ENCODE measurements at regions not wholly inside any gene's neighbourhood (a gene's known extent, or its start where the extent isn't known, plus 50 kb on each side); places are given as distances from the start of the nearest gene placed in this dataset.

DNA sequence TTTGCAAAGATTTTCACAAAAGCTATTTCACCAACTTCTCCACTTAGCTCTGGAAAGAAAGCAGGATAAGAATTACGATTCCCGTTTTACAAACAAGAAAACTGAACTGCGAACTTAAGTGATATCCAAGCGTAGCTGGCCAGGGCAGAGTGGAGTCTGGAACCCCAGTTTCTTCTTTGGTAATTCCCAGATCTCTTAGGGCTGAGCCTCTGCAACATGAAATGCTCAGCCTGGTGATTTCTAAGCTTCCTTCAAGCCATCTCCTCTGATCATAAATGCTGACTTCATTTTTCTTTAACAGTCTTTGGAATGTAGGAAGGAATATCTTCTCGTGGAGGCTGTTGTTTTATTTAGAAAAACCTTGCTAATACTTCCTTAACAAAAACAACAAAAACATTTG is 620.0 kb downstream of the CCDC171 start:
- Histone ChIP-seq H3K9me2 (no peaks in the 10 kb centered on the region), H3K9me3 (no peaks in the 10 kb centered on the region), H3K36me3 (replicated peaks in 1 of 2; ENCODE audit: control insufficient read depth in 1 of 2, insufficient read depth in 2 of 2, low read length in 1 of 2) (no peaks in the 10 kb centered on the region), H2AFZ (ENCODE audit: low read depth) (no peak overlapping the region; the same call in 1 of the 2 replicates), H3F3A (replicated peaks; ENCODE audit: insufficient read depth) (no peaks in the 10 kb centered on the region), H3K79me2 (ENCODE audit: insufficient read depth) (no peaks in the 10 kb centered on the region), H3K4me2 (no peak overlapping the region), H3K9ac (no peak overlapping the region), H3K27me3 (ENCODE audit: insufficient read depth) (no peaks in the 10 kb centered on the region), H4K20me1 (ENCODE audit: insufficient read depth) (no peaks in the 10 kb centered on the region), H3K4me3 (ENCODE audit: low read depth in 2 of 2, low read length in 1 of 2) (no peak overlapping the region), H3K4me1 (ENCODE audit: control insufficient read depth in 1 of 2, insufficient read depth in 2 of 2, low read depth in 1 of 2, low read length in 1 of 2) (no peaks in the 10 kb centered on the region; a peak in 1 of 4 replicates), H3K27ac (ENCODE audit: low read depth in 2 of 2, low read length in 1 of 2) (no peak overlapping the region)
- CTCF ChIA-PET, result no interaction called here
- DNase-seq, result no peak
- no peak for TF ChIP-seq ELF1 (IDR thresholded peaks at IDR 0.05)
- TF ChIP-seq RFX5 (IDR thresholded peaks at IDR 0.05; ENCODE audit: low read length), result no peak
- no peak for TF ChIP-seq SMC3 (IDR thresholded peaks at IDR 0.05; ENCODE audit: low read depth, low read length)
- TF ChIP-seq, protein P1, sequence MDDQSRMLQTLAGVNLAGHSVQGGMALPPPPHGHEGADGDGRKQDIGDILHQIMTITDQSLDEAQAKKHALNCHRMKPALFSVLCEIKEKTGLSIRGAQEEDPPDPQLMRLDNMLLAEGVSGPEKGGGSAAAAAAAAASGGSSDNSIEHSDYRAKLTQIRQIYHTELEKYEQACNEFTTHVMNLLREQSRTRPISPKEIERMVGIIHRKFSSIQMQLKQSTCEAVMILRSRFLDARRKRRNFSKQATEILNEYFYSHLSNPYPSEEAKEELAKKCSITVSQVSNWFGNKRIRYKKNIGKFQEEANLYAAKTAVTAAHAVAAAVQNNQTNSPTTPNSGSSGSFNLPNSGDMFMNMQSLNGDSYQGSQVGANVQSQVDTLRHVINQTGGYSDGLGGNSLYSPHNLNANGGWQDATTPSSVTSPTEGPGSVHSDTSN (IDR thresholded peaks at IDR 0.05), result no peak
- TF ChIP-seq, protein P2, sequence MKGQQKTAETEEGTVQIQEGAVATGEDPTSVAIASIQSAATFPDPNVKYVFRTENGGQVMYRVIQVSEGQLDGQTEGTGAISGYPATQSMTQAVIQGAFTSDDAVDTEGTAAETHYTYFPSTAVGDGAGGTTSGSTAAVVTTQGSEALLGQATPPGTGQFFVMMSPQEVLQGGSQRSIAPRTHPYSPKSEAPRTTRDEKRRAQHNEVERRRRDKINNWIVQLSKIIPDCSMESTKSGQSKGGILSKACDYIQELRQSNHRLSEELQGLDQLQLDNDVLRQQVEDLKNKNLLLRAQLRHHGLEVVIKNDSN (IDR thresholded peaks at IDR 0.05; ENCODE audit: borderline replicate concordance, low read depth), result no peak
- POLR2A ChIA-PET, result no interaction called here
- 84% methylated on average over 5 of the region's 5 CpGs for WGBS (ENCODE audit: low lambda C conversion rate)

DNA sequence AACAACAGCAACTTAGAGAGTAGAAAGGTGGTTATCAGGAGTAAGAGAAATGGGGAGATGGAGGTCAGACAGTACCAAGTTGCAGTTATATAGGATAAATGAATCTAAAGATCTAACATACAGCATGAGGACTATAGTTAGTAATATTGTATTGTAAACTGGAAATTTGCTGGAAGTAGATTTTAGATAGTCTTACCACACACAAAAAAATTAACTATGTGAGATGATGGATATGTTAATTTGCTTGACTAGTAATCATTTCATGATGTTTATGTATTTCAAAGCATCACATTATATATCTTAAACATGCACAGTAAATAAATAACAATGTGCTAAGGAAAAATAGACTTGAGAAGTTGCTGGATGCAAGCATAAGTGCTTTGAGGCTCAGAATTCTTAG is 622.1 kb downstream of the CCDC171 start:
- no peak overlapping the region for H3K4me3 ChIP-seq (ENCODE audit: low read depth in 2 of 2, low read length in 1 of 2)
- CTCF ChIA-PET, result no interaction called here
- no peaks in the 10 kb centered on the region; a peak in 1 of 4 replicates for H3K4me1 ChIP-seq (ENCODE audit: control insufficient read depth in 1 of 2, insufficient read depth in 2 of 2, low read depth in 1 of 2, low read length in 1 of 2)
- H3F3A ChIP-seq (replicated peaks; ENCODE audit: insufficient read depth), result no peaks in the 10 kb centered on the region
- no peaks in the 10 kb centered on the region for H3K79me2 ChIP-seq (ENCODE audit: insufficient read depth)
- H3K27me3 ChIP-seq (ENCODE audit: insufficient read depth), result no peaks in the 10 kb centered on the region
- TF ChIP-seq, protein P1 (IDR thresholded peaks at IDR 0.05), result no peak
- TF ChIP-seq RFX5 (IDR thresholded peaks at IDR 0.05; ENCODE audit: low read length) (no peak), MXI1 (IDR thresholded peaks at IDR 0.05; ENCODE audit: low read depth, low read length) (no peak), MAX (IDR thresholded peaks at IDR 0.05; ENCODE audit: low read depth) (no peak), NFIC (IDR thresholded peaks at IDR 0.05; ENCODE audit: borderline replicate concordance) (no peak), RXRA (IDR thresholded peaks at IDR 0.05; ENCODE audit: borderline replicate concordance, low read depth) (no peak), FOSL2 (IDR thresholded peaks at IDR 0.05; ENCODE audit: borderline replicate concordance, low read depth) (no peak), USF2 (IDR thresholded peaks at IDR 0.05; ENCODE audit: borderline replicate concordance, low read depth, low read length) (no peak), RAD21 (IDR thresholded peaks at IDR 0.05; ENCODE audit: low read length) (no peak), SIN3A (IDR thresholded peaks at IDR 0.05; ENCODE audit: borderline replicate concordance, low read depth, low read length) (no peak), GATA2 (CRISPR knock-in tag; IDR thresholded peaks at IDR 0.05) (no peak), GABPA (IDR thresholded peaks at IDR 0.05; ENCODE audit: low read depth) (no peak), TEAD4 (IDR thresholded peaks at IDR 0.05; ENCODE audit: borderline replicate concordance, insufficient read depth) (no peak), TAF1 (IDR thresholded peaks at IDR 0.05; ENCODE audit: borderline replicate concordance, low read depth, low read length) (no peak), POLR2AphosphoS5 (IDR thresholded peaks at IDR 0.05; ENCODE audit: low read depth, low read length) (no peak), NRF1 (IDR thresholded peaks at IDR 0.05; ENCODE audit: low read depth, low read length) (no peak)
- TF ChIP-seq, protein P3, sequence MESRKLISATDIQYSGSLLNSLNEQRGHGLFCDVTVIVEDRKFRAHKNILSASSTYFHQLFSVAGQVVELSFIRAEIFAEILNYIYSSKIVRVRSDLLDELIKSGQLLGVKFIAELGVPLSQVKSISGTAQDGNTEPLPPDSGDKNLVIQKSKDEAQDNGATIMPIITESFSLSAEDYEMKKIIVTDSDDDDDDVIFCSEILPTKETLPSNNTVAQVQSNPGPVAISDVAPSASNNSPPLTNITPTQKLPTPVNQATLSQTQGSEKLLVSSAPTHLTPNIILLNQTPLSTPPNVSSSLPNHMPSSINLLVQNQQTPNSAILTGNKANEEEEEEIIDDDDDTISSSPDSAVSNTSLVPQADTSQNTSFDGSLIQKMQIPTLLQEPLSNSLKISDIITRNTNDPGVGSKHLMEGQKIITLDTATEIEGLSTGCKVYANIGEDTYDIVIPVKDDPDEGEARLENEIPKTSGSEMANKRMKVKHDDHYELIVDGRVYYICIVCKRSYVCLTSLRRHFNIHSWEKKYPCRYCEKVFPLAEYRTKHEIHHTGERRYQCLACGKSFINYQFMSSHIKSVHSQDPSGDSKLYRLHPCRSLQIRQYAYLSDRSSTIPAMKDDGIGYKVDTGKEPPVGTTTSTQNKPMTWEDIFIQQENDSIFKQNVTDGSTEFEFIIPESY (IDR thresholded peaks at IDR 0.05; ENCODE audit: borderline replicate concordance, low read depth), result no peak
- TF ChIP-seq, protein P4, sequence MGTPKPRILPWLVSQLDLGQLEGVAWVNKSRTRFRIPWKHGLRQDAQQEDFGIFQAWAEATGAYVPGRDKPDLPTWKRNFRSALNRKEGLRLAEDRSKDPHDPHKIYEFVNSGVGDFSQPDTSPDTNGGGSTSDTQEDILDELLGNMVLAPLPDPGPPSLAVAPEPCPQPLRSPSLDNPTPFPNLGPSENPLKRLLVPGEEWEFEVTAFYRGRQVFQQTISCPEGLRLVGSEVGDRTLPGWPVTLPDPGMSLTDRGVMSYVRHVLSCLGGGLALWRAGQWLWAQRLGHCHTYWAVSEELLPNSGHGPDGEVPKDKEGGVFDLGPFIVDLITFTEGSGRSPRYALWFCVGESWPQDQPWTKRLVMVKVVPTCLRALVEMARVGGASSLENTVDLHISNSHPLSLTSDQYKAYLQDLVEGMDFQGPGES (IDR thresholded peaks at IDR 0.05; ENCODE audit: low read depth, low read length), result no peak
- H2AFZ ChIP-seq (ENCODE audit: low read depth), result no peak overlapping the region
- H3K9me2 ChIP-seq, result no peaks in the 10 kb centered on the region
- no peaks in the 10 kb centered on the region for H4K20me1 ChIP-seq (ENCODE audit: insufficient read depth)
- H3K36me3 ChIP-seq (replicated peaks in 1 of 2; ENCODE audit: control insufficient read depth in 1 of 2, insufficient read depth in 2 of 2, low read length in 1 of 2), result no peaks in the 10 kb centered on the region
- no peak overlapping the region for H3K9ac ChIP-seq
- POLR2A ChIA-PET, result no interaction called here
- no peaks in the 10 kb centered on the region for H3K9me3 ChIP-seq
- no peak overlapping the region for H3K4me2 ChIP-seq
- no peak overlapping the region for H3K27ac ChIP-seq (ENCODE audit: low read depth in 2 of 2, low read length in 1 of 2)
- DNase-seq, result no peak

Data from SK-N-SH (cell line).